ENCODE measurements at regions not wholly inside any gene's neighbourhood (a gene's known extent, or its start where the extent isn't known, plus 50 kb on each side); places are given as distances from the start of the nearest gene placed in this dataset.

DNA sequence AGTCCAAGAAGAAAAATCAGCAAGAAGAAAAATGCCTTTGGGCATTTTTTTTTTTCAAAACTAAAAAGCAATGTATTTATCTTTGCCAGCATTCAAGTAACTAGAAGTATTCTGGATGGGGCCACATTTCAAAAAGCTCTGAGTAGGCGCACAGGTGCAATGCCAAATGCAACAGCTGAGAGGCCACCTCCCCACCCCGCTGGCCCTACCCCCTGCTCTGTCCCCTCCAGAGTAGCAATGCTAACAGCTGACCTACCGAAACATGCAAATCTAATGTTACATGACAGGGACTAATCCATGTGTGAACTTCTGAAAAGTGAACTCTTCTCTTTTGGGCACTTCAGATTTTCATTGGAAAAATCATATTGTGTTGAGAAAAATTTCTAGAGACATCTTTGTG is 153.7 kb upstream of the SLC38A2 start:
- TF ChIP-seq, protein P1, sequence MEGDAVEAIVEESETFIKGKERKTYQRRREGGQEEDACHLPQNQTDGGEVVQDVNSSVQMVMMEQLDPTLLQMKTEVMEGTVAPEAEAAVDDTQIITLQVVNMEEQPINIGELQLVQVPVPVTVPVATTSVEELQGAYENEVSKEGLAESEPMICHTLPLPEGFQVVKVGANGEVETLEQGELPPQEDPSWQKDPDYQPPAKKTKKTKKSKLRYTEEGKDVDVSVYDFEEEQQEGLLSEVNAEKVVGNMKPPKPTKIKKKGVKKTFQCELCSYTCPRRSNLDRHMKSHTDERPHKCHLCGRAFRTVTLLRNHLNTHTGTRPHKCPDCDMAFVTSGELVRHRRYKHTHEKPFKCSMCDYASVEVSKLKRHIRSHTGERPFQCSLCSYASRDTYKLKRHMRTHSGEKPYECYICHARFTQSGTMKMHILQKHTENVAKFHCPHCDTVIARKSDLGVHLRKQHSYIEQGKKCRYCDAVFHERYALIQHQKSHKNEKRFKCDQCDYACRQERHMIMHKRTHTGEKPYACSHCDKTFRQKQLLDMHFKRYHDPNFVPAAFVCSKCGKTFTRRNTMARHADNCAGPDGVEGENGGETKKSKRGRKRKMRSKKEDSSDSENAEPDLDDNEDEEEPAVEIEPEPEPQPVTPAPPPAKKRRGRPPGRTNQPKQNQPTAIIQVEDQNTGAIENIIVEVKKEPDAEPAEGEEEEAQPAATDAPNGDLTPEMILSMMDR (IDR thresholded peaks at IDR 0.05): no peak
- TF ChIP-seq POLR2A (IDR thresholded peaks at IDR 0.05): no peak
